ENCODE measurements at regions not wholly inside any gene's neighbourhood (a gene's known extent, or its start where the extent isn't known, plus 50 kb on each side); places are given as distances from the start of the nearest gene placed in this dataset.

GRCh38 chr15:77864211-77865105, 213.1 kb downstream of the TBC1D2B start:
- ChIA-PET CTCF (interaction anchor here (0.6 to 1.4 kb wide), 3 partner anchors 43 to 375 kb away, joined by 3 to 4 read pairs (median 3); no protein-coding TSS in a partner anchor), POLR2A (no interaction called here)
- no peaks in the 10 kb centered on the region for H3K36me3 ChIP-seq (ENCODE audit: control insufficient read depth in 2 of 2, insufficient read depth in 1 of 2, low read length in 2 of 2)
- no peak overlapping the region for H3K4me3 ChIP-seq (ENCODE audit: low read depth, low read length)
- no peak overlapping the region for H3K27ac ChIP-seq (ENCODE audit: extremely low read depth, low read depth, low read length)
- H3K4me1 ChIP-seq (ENCODE audit: control insufficient read depth, insufficient read depth, low read length): 0 out of 2 replicates have a peak, but pooled peaks cover 2% of the 10 kb centered on the region
- no peaks in the 10 kb centered on the region for H3K9me3 ChIP-seq (ENCODE audit: control insufficient read depth, insufficient read depth, low read depth, low read length)
- no peak for TF ChIP-seq MEIS1 (CRISPR knock-in tag; IDR thresholded peaks at IDR 0.05; ENCODE audit: borderline replicate concordance)
- TF ChIP-seq HOXA7 (CRISPR knock-in tag; IDR thresholded peaks at IDR 0.05; ENCODE audit: borderline replicate concordance): no peak
- TF ChIP-seq, protein P1, sequence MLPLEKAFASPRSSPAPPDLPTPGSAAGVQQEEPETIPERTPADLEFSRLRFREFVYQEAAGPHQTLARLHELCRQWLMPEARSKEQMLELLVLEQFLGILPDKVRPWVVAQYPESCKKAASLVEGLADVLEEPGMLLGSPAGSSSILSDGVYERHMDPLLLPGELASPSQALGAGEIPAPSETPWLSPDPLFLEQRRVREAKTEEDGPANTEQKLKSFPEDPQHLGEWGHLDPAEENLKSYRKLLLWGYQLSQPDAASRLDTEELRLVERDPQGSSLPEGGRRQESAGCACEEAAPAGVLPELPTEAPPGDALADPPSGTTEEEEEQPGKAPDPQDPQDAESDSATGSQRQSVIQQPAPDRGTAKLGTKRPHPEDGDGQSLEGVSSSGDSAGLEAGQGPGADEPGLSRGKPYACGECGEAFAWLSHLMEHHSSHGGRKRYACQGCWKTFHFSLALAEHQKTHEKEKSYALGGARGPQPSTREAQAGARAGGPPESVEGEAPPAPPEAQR (tag by site-specific recombination; IDR thresholded peaks at IDR 0.05): no peak
- peak; percentile 82 for TF ChIP-seq ZFHX2 (tag by site-specific recombination; conservative IDR thresholded peaks at IDR 0.05)
- no peak for TF ChIP-seq ZNF488 (tag by site-specific recombination; IDR thresholded peaks at IDR 0.05)
- TF ChIP-seq ZNF837 (tag by site-specific recombination; IDR thresholded peaks at IDR 0.05): no peak
- TF ChIP-seq GLIS2 (tag by site-specific recombination; IDR thresholded peaks at IDR 0.05): 0 out of 2 replicates have a peak, but pooled peaks have one; percentile 21
- peak; percentile 77; the same call in 1 of the 2 replicates for TF ChIP-seq EGR2 (tag by site-specific recombination; IDR thresholded peaks at IDR 0.05; ENCODE audit: low read depth)
- no peak for TF ChIP-seq ZNF600 (tag by site-specific recombination; IDR thresholded peaks at IDR 0.05)
- TF ChIP-seq ZIC2 (tag by site-specific recombination; IDR thresholded peaks at IDR 0.05): peak; percentile 11; the same call in 1 of the 2 replicates
- TF ChIP-seq ZNF398 (tag by site-specific recombination; IDR thresholded peaks at IDR 0.05): peak; percentile 82
- TF ChIP-seq, protein P2, sequence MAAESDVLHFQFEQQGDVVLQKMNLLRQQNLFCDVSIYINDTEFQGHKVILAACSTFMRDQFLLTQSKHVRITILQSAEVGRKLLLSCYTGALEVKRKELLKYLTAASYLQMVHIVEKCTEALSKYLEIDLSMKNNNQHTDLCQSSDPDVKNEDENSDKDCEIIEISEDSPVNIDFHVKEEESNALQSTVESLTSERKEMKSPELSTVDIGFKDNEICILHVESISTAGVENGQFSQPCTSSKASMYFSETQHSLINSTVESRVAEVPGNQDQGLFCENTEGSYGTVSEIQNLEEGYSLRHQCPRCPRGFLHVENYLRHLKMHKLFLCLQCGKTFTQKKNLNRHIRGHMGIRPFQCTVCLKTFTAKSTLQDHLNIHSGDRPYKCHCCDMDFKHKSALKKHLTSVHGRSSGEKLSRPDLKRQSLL (tag by site-specific recombination; IDR thresholded peaks at IDR 0.05): peak; percentile 29; the same call in 1 of the 2 replicates
- no peak for TF ChIP-seq ZNF138 (tag by site-specific recombination; IDR thresholded peaks at IDR 0.05; ENCODE audit: borderline replicate concordance)
- TF ChIP-seq ZNF692 (tag by site-specific recombination; IDR thresholded peaks at IDR 0.05): no peak
- TF ChIP-seq ZBTB20 (tag by site-specific recombination; IDR thresholded peaks at IDR 0.05): peak; percentile 78
- TF ChIP-seq GLIS1 (tag by site-specific recombination; IDR thresholded peaks at IDR 0.05): peak; percentile 75

All from HEK293 (cell line).